A673 (cell line): ENCODE measurements at regions not wholly inside any gene's neighbourhood (a gene's known extent, or its start where the extent isn't known, plus 50 kb on each side); places are given as distances from the start of the nearest gene placed in this dataset.

Experiments
- CTCF ChIP-seq: fragments of 300-800, 200-600 bp; sonication (generic); conservative IDR thresholded peaks from 2 replicates; pipeline ENCODE4 v1.5.1; 2017; ENCODE audit warnings: low read depth, mild to moderate bottlenecking, antibody characterized with exemption, low read length, moderate library complexity, mixed read lengths
- EZH2 ChIP-seq: fragments of 200-600 bp; sonication (generic); IDR thresholded peaks from 2 replicates; pipeline ENCODE4 v1.6.1; 2017; ENCODE audit warnings: borderline replicate concordance, low read depth, mild to moderate bottlenecking, mixed read lengths, antibody characterized with exemption, low read length; ENCODE audit not compliant: poor library complexity, severe bottlenecking

- TF ChIP-seq CTCF: no peak
- no peak for TF ChIP-seq EZH2
Measured at GRCh38 chr17:68674029-68674925, 73.1 kb upstream of the FAM20A start.
